Lower leg skin (tissue), 4 donors: ENCODE measurements at regions not wholly inside any gene's neighbourhood (a gene's known extent, or its start where the extent isn't known, plus 50 kb on each side); places are given as distances from the start of the nearest gene placed in this dataset.

Experiments used
- DNase-seq, 2 donors: peaks; one replicate each; pipeline ENCODE4 v3.0.0-alpha.2; 2019; ENCODE audit warnings: low spot score in 2 of 2
- H3K4me3 ChIP-seq: fragments of 200-600 bp; sonication (generic); 2 replicates; pipeline ENCODE4 v1.5.1; 2017; ENCODE audit warnings: mild to moderate bottlenecking, low read depth; ENCODE audit not compliant: poor library complexity, severe bottlenecking
- POLR2A ChIP-seq, 2 donors: fragments of 450-650 bp; IDR thresholded peaks; one replicate each; pipeline ENCODE4 v1.6.1; 2016 to 2017; ENCODE audit warnings: antibody characterized with exemption in 2 of 2, mild to moderate bottlenecking in 1 of 2, moderate library complexity in 1 of 2
- WGBS, 2 donors: methylation state at CpG; one replicate each; pipeline ENCODE4 v1.1.5; 2018; 5-methylcytosine and 5-hydroxymethylcytosine counted together
- intact Hi-C: fragments of 100-400 bp; cut with DNase I; formaldehyde crosslinking; loops from one replicate; pipeline ENCODE4 v1.15.0; 2023; ENCODE audit warnings: low total_unique reads
- TF ChIP-seq, protein P1 (sequence below), 3 donors: fragments of 450-650 bp; IDR thresholded peaks; one replicate each; pipeline ENCODE4 v1.5.1; 2016; ENCODE audit warnings: antibody characterized with exemption in 3 of 3, mild to moderate bottlenecking in 3 of 3, moderate library complexity in 2 of 3

DNA sequence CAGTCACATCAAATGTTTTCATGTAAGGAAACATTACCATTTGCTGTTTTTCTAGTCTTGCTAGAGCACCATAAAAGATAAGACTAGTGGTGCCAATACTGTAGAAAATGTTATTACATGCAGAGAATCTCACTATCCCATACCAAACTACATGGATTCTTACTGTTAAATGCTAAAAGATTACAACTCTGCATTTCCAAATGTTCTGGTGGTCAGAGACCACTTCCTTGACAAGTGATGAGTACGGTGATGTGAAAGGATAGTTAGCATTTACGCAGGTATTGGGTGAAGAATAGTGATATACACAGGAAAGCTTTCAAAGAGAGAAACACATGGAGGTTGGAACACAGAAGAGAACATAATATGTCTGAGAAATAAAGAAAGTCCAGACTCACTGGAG is 98.2 kb downstream of the GGTLC2 start:
- DNase-seq: no peak
- intact Hi-C loops: no loop called here
- whole genome bisulfite sequencing, 2 donors: 82 to 93% methylated on average over 2 of the region's 2 CpGs
- TF ChIP-seq, protein P1, sequence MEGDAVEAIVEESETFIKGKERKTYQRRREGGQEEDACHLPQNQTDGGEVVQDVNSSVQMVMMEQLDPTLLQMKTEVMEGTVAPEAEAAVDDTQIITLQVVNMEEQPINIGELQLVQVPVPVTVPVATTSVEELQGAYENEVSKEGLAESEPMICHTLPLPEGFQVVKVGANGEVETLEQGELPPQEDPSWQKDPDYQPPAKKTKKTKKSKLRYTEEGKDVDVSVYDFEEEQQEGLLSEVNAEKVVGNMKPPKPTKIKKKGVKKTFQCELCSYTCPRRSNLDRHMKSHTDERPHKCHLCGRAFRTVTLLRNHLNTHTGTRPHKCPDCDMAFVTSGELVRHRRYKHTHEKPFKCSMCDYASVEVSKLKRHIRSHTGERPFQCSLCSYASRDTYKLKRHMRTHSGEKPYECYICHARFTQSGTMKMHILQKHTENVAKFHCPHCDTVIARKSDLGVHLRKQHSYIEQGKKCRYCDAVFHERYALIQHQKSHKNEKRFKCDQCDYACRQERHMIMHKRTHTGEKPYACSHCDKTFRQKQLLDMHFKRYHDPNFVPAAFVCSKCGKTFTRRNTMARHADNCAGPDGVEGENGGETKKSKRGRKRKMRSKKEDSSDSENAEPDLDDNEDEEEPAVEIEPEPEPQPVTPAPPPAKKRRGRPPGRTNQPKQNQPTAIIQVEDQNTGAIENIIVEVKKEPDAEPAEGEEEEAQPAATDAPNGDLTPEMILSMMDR (IDR thresholded peaks at IDR 0.05): no peak
- no peak for TF ChIP-seq POLR2A (IDR thresholded peaks at IDR 0.05)
- H3K4me3 ChIP-seq: no peak overlapping the region

GRCh38 chr22:22743128-22743760 is 98.8 kb downstream of the GGTLC2 start:
- 72 to 82% methylated on average over 3 of the region's 3 CpGs for WGBS, 2 donors
- DNase-seq: no peak
- TF ChIP-seq POLR2A (IDR thresholded peaks at IDR 0.05): no peak
- TF ChIP-seq, protein P1 (IDR thresholded peaks at IDR 0.05): no peak
- H3K4me3 ChIP-seq: no peak overlapping the region
- intact Hi-C loops: no loop called here

DNA sequence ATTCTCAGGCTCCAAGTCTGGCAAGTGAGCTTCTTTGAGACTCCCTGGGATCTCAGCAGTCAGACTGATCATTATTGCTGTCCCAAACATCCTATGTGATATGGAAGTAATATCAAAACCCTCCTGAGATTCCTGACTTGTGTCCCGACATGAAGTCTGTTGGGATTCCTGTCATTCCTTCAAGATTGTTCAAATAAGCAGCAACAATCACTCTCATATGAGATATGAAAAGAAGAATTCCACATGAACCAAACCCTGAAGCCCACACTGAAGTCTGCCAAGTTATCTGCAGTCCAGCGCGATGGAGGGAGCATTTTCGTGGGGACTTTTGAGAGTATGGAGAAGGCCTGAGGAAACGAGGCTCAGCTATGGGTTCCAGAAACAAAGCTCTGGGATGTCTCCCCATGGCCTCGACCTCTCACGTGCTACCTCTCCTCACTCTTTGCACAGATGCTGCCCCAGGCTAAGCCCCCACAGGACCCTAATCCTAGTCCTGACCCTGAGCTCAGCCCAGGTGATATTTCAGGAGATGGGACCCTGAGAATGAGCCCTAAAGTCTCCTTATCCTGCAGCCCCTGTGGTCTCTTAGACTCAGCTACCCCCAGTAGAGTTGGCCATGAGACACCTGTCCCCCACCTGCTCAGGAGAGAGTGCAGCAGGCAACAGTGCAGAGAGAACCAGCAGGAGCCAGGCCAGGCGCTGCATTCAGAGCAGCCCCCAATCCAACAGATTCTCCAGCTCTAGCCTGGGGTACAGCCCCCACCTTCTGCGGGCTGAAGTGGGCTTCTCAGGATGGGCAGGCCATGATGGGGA is 100.2 kb downstream of the GGTLC2 start:
- WGBS, 2 donors: 64 to 68% methylated on average over 9 of the region's 9 CpGs
- TF ChIP-seq, protein P1 (IDR thresholded peaks at IDR 0.05): no peak
- TF ChIP-seq POLR2A (IDR thresholded peaks at IDR 0.05): no peak

GRCh38 chr22:22745225-22746060 is 101.0 kb downstream of the GGTLC2 start:
- TF ChIP-seq, protein P1 (IDR thresholded peaks at IDR 0.05): no peak
- no peak for TF ChIP-seq POLR2A (IDR thresholded peaks at IDR 0.05)
- DNase-seq: no peak
- no peak overlapping the region for H3K4me3 ChIP-seq
- intact Hi-C loops: no loop called here
- WGBS, 2 donors: 50 to 61% methylated on average over 7 to 8 of the region's 8 CpGs

More for the DNA sequence above, 100.2 kb downstream of the GGTLC2 start:
- DNase-seq: no peak
- no peak overlapping the region for H3K4me3 ChIP-seq
- intact Hi-C loops: no loop called here

DNA sequence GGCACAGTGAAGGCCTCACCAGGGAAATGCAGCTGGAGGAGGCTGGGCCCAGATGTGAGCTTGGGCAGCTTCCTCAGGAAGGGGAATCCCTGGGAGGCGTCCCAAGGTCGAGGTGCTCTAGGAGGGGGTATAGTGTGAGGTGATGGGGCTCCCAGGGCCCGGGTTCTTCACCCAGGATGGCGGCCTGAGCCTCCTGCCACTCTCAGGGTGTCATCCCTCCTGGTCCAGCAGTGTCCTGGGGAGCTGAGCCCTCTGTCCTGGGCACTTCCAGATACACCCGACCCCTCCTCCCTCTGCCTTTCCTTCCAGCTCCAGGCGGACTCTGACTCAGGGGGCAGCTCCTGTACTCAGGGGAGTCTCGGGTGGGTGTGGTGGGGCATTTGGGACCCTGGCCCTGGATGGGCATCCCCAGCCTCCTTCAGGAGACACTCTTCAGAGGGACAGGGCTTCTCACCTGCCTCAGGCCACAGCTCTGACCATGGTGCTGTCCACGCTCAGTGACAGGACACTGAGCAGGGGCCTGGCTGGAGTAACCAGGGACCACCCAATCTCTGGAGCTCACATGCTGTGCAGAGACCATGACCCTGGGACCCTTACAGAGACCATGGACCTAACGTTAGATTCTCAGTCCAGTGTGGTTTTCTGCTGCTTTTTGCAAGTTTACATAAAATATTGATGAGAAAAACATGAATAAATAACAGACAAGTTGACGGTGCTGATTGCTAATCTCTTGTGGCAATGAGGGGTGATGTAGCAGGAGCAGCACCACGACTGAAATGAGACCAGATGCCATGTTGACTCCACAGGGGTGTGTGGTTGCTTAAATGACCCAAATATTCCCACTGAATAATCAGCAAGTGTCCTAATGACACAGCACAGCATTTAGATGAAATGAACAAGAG is 101.9 kb downstream of the GGTLC2 start:
- no peak for DNase-seq
- H3K4me3 ChIP-seq: no peak overlapping the region
- intact Hi-C loops: no loop called here
- TF ChIP-seq POLR2A (IDR thresholded peaks at IDR 0.05): no peak
- TF ChIP-seq, protein P1 (IDR thresholded peaks at IDR 0.05): no peak
- 68 to 71% methylated on average over 9 to 11 of the region's 11 CpGs for WGBS, 2 donors
